Liver (tissue), 3 donors: ENCODE measurements at regions not wholly inside any gene's neighbourhood (a gene's known extent, or its start where the extent isn't known, plus 50 kb on each side); places are given as distances from the start of the nearest gene placed in this dataset.
"Not testable (repeated sequence)": the region's sequence is repeated elsewhere in the genome, so short reads cannot be mapped to it uniquely, and the experiment has no call there.

ENCODE experiments used
- EGR1 ChIP-seq, 2 donors: IDR thresholded peaks; 2 replicates each; pipeline ENCODE4 v1.6.1; 2016 to 2018; ENCODE audit warnings: antibody characterized with exemption in 2 of 2, low read depth in 2 of 2
- GABPA ChIP-seq, 2 donors: IDR thresholded peaks in 1 of 2; conservative IDR thresholded peaks in 1 of 2; 2 replicates each; pipeline ENCODE4 v1.6.1; 2016; ENCODE audit warnings: antibody characterized with exemption in 2 of 2, mild to moderate bottlenecking in 1 of 2, moderate library complexity in 1 of 2
- HNF4A ChIP-seq, 2 donors: conservative IDR thresholded peaks; 2 replicates each; pipeline ENCODE4 v1.6.1; 2016; ENCODE audit warnings: antibody characterized with exemption in 2 of 2, mild to moderate bottlenecking in 2 of 2
- JUND ChIP-seq, 2 donors: IDR thresholded peaks; 2 replicates each; pipeline ENCODE4 v1.6.1; 2016; ENCODE audit warnings: antibody characterized with exemption in 2 of 2
- RAD21 ChIP-seq, 2 donors: IDR thresholded peaks; 2 replicates each; pipeline ENCODE4 v1.6.1; 2016; ENCODE audit warnings: antibody characterized with exemption in 2 of 2, mild to moderate bottlenecking in 2 of 2
- RXRA ChIP-seq, 2 donors: IDR thresholded peaks; 2 replicates each; pipeline ENCODE4 v1.6.1; 2017 to 2018; ENCODE audit warnings: antibody characterized with exemption in 2 of 2, mild to moderate bottlenecking in 1 of 2
- SP1 ChIP-seq: IDR thresholded peaks from 2 replicates; pipeline ENCODE4 v1.6.1; 2018; ENCODE audit warnings: antibody characterized with exemption, mild to moderate bottlenecking
- TAF1 ChIP-seq: conservative IDR thresholded peaks from 2 replicates; pipeline ENCODE4 v1.6.1; 2016; ENCODE audit warnings: antibody characterized with exemption, mild to moderate bottlenecking
- YY1 ChIP-seq: IDR thresholded peaks from 2 replicates; pipeline ENCODE4 v1.6.1; 2016; ENCODE audit warnings: antibody characterized with exemption, mild to moderate bottlenecking
- TF ChIP-seq, protein P1 (sequence below): fragments of 150-350 bp; IDR thresholded peaks from 2 replicates; pipeline ENCODE4 v1.5.1; 2017; ENCODE audit warnings: improper control_type of control experiment, low read depth, low read length; ENCODE audit not compliant: missing input control
- TF ChIP-seq, protein P2 (sequence below): IDR thresholded peaks from 2 replicates; pipeline ENCODE4 v1.6.1; 2016; ENCODE audit warnings: antibody characterized with exemption, mild to moderate bottlenecking
- TF ChIP-seq, protein P3 (sequence below): IDR thresholded peaks from 2 replicates; pipeline ENCODE4 v1.6.1; 2016; ENCODE audit warnings: antibody characterized with exemption
- TF ChIP-seq, protein P4 (sequence below): IDR thresholded peaks from 2 replicates; pipeline ENCODE4 v1.6.1; 2016; ENCODE audit warnings: antibody characterized with exemption
- donor health status: healthy.
- donor health status: healthy.

DNA sequence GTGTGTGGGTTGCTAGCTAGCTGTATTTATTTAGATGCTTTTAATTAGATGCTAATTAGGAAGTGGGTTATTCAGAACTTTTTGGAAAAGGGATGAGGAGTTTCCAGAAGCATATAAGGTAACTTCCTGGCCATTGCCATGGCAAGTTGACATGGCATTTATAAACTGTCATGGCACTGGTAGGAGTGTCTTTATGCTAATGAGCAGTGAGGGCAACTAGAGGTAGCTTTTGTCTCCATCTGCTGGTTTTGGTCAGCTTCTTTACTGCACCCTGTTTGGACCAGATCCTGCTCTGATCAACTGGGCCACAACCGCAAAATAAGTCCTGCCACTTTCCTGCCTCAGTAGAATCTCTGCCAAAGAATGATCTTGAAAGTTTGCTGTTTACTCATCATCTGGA lies 105.5 kb downstream of the PPIAL4A start:
- TF ChIP-seq, protein P1, sequence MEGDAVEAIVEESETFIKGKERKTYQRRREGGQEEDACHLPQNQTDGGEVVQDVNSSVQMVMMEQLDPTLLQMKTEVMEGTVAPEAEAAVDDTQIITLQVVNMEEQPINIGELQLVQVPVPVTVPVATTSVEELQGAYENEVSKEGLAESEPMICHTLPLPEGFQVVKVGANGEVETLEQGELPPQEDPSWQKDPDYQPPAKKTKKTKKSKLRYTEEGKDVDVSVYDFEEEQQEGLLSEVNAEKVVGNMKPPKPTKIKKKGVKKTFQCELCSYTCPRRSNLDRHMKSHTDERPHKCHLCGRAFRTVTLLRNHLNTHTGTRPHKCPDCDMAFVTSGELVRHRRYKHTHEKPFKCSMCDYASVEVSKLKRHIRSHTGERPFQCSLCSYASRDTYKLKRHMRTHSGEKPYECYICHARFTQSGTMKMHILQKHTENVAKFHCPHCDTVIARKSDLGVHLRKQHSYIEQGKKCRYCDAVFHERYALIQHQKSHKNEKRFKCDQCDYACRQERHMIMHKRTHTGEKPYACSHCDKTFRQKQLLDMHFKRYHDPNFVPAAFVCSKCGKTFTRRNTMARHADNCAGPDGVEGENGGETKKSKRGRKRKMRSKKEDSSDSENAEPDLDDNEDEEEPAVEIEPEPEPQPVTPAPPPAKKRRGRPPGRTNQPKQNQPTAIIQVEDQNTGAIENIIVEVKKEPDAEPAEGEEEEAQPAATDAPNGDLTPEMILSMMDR: not testable (repeated sequence)
- TF ChIP-seq EGR1 (IDR thresholded peaks at IDR 0.05; ENCODE audit: low read depth in 2 of 2); RAD21 (IDR thresholded peaks at IDR 0.05); GABPA (IDR thresholded peaks at IDR 0.05 in 1 of 2, conservative IDR thresholded peaks at IDR 0.05 in 1 of 2); TAF1; SP1; YY1; RXRA (IDR thresholded peaks at IDR 0.05); JUND (IDR thresholded peaks at IDR 0.05); HNF4A (conservative IDR thresholded peaks at IDR 0.05): not testable (repeated sequence)
- TF ChIP-seq, protein P2, sequence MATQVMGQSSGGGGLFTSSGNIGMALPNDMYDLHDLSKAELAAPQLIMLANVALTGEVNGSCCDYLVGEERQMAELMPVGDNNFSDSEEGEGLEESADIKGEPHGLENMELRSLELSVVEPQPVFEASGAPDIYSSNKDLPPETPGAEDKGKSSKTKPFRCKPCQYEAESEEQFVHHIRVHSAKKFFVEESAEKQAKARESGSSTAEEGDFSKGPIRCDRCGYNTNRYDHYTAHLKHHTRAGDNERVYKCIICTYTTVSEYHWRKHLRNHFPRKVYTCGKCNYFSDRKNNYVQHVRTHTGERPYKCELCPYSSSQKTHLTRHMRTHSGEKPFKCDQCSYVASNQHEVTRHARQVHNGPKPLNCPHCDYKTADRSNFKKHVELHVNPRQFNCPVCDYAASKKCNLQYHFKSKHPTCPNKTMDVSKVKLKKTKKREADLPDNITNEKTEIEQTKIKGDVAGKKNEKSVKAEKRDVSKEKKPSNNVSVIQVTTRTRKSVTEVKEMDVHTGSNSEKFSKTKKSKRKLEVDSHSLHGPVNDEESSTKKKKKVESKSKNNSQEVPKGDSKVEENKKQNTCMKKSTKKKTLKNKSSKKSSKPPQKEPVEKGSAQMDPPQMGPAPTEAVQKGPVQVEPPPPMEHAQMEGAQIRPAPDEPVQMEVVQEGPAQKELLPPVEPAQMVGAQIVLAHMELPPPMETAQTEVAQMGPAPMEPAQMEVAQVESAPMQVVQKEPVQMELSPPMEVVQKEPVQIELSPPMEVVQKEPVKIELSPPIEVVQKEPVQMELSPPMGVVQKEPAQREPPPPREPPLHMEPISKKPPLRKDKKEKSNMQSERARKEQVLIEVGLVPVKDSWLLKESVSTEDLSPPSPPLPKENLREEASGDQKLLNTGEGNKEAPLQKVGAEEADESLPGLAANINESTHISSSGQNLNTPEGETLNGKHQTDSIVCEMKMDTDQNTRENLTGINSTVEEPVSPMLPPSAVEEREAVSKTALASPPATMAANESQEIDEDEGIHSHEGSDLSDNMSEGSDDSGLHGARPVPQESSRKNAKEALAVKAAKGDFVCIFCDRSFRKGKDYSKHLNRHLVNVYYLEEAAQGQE: not testable (repeated sequence)
- TF ChIP-seq, protein P3, sequence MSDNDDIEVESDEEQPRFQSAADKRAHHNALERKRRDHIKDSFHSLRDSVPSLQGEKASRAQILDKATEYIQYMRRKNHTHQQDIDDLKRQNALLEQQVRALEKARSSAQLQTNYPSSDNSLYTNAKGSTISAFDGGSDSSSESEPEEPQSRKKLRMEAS: not testable (repeated sequence)
- TF ChIP-seq, protein P4, sequence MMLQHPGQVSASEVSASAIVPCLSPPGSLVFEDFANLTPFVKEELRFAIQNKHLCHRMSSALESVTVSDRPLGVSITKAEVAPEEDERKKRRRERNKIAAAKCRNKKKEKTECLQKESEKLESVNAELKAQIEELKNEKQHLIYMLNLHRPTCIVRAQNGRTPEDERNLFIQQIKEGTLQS: not testable (repeated sequence)
